Trophoblast cell (in vitro differentiated cells and primary cell): ENCODE measurements at regions not wholly inside any gene's neighbourhood (a gene's known extent, or its start where the extent isn't known, plus 50 kb on each side); places are given as distances from the start of the nearest gene placed in this dataset.

Experiments used
- DNase-seq, 2 donors: peaks; one replicate each; pipeline ENCODE4 v3.0.0-alpha.2; 2016
- H2AFZ ChIP-seq: 2 replicates; pipeline ENCODE4 v1.6.1; 2013; ENCODE audit warnings: low read length, moderate library complexity, mild to moderate bottlenecking; ENCODE audit not compliant: insufficient read depth, poor library complexity
- H2AK5ac ChIP-seq: 2 replicates; pipeline ENCODE4 v1.6.1; 2013; ENCODE audit warnings: mild to moderate bottlenecking, low read length
- H2BK120ac ChIP-seq: 2 replicates; pipeline ENCODE4 v1.6.1; 2013; ENCODE audit warnings: low read length, mild to moderate bottlenecking, moderate library complexity; ENCODE audit not compliant: insufficient read depth, poor library complexity
- H2BK12ac ChIP-seq: 2 replicates; pipeline ENCODE4 v1.6.1; 2013; ENCODE audit warnings: mild to moderate bottlenecking, low read length, moderate library complexity
- H2BK5ac ChIP-seq: 2 replicates; pipeline ENCODE4 v1.6.1; 2013; ENCODE audit warnings: low read length, low read depth, moderate library complexity, mild to moderate bottlenecking; ENCODE audit not compliant: poor library complexity
- H3K14ac ChIP-seq: 2 replicates; pipeline ENCODE4 v1.6.1; 2013; ENCODE audit warnings: mild to moderate bottlenecking, low read length
- H3K18ac ChIP-seq: 2 replicates; pipeline ENCODE4 v1.6.1; 2013; ENCODE audit warnings: mild to moderate bottlenecking, low read length
- H3K23ac ChIP-seq: 2 replicates; pipeline ENCODE4 v1.6.1; 2013; ENCODE audit warnings: low read length
- H3K27ac ChIP-seq: 2 replicates; pipeline ENCODE4 v1.5.1; 2013; ENCODE audit warnings: low read depth, mild to moderate bottlenecking, inconsistent platforms, low read length, moderate library complexity
- H3K27me3 ChIP-seq: 2 replicates; pipeline ENCODE4 v1.6.1; 2013; ENCODE audit warnings: inconsistent platforms, mild to moderate bottlenecking, low read length, moderate library complexity; ENCODE audit not compliant: insufficient read depth
- H3K36me3 ChIP-seq, 2 experiments: 1 replicate in 1 of 2; 2 replicates in 1 of 2; pipeline ENCODE4 v1.6.1; 2013; ENCODE audit warnings: low read length in 2 of 2, mild to moderate bottlenecking in 2 of 2, moderate library complexity in 1 of 2; ENCODE audit not compliant: insufficient read depth in 2 of 2, control insufficient read depth in 1 of 2
- H3K4ac ChIP-seq: 2 replicates; pipeline ENCODE4 v1.6.1; 2013; ENCODE audit warnings: low read depth, mild to moderate bottlenecking, low read length, moderate library complexity
- H3K4me1 ChIP-seq, 2 experiments: 1 replicate in 1 of 2; 2 replicates in 1 of 2; pipeline ENCODE4 v1.6.1; 2013; ENCODE audit warnings: low read length in 2 of 2, mild to moderate bottlenecking in 2 of 2, moderate library complexity in 1 of 2; ENCODE audit not compliant: insufficient read depth in 2 of 2, control insufficient read depth in 1 of 2
- H3K4me2 ChIP-seq: 2 replicates; pipeline ENCODE4 v1.6.1; 2013; ENCODE audit warnings: inconsistent platforms, mild to moderate bottlenecking, low read length, moderate library complexity
- H3K4me3 ChIP-seq: 2 replicates; pipeline ENCODE4 v1.5.1; 2013; ENCODE audit warnings: mild to moderate bottlenecking, low read depth, low read length, inconsistent platforms
- H3K79me1 ChIP-seq: one replicate; pipeline ENCODE4 v1.6.1; 2013; ENCODE audit warnings: low read length
- H3K79me2 ChIP-seq: 2 replicates; pipeline ENCODE4 v1.6.1; 2013; ENCODE audit warnings: low read length, mild to moderate bottlenecking; ENCODE audit not compliant: control insufficient read depth, insufficient read depth, poor library complexity
- H3K9ac ChIP-seq: 2 replicates; pipeline ENCODE4 v1.6.1; 2013; ENCODE audit warnings: mild to moderate bottlenecking, low read length
- H3K9me3 ChIP-seq: 2 replicates; pipeline ENCODE4 v1.6.1; 2013; ENCODE audit warnings: low read depth, mild to moderate bottlenecking, control low read depth, inconsistent platforms, low read length; ENCODE audit not compliant: insufficient read depth
- H4K12ac ChIP-seq: 2 replicates; pipeline ENCODE4 v1.6.1; 2013; ENCODE audit warnings: low read depth, mild to moderate bottlenecking, low read length, moderate library complexity
- H4K8ac ChIP-seq: 2 replicates; pipeline ENCODE4 v1.6.1; 2013; ENCODE audit warnings: low read depth, mild to moderate bottlenecking, low read length, moderate library complexity
- H4K91ac ChIP-seq: one replicate; pipeline ENCODE4 v1.6.1; 2013; ENCODE audit warnings: low read depth, mild to moderate bottlenecking, low read length, moderate library complexity
- WGBS: extraction: QIAGEN DNeasy Blood & Tissue Kit; methylation state at CpG from one replicate; pipeline ENCODE4 v1.1.7; 2013; ENCODE audit warnings: missing lambda C conversion rate; ENCODE audit not compliant: insufficient read length, insufficient coverage; ENCODE audit errors: extremely low coverage; 5-methylcytosine and 5-hydroxymethylcytosine counted together

DNA sequence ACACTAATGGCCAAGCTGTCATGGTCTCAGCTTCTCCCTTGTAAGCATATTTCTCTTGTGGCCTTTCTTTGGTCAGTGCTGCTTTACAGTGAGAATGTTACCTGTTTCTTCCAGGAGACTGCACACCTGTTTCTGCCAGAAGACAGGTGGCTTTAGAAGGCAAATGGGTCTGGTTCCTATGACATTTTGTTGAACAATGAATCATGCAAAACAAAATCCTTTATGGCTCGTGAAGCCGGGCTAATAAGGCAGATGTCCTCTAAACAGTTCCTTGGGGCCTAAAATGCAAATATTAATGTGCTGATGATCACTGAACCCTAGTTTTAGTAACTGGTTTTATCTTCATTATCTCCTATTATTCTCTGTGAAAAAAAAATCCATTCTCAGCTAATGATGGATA lies 927.6 kb downstream of the GALC start:
- Histone ChIP-seq H3K79me2 (no peaks in the 10 kb centered on the region), H4K8ac (no peak overlapping the region), H4K91ac (no peak overlapping the region), H3K36me3 (no peaks in the 10 kb centered on the region), H2BK120ac (no peak overlapping the region), H3K18ac (no peak overlapping the region), H2BK12ac (no peak overlapping the region), H3K4ac (no peak overlapping the region), H3K27me3 (no peaks in the 10 kb centered on the region), H3K4me1 (no peaks in the 10 kb centered on the region), H3K4me3 (no peak overlapping the region), H3K9ac (no peak overlapping the region), H3K27ac (no peak overlapping the region), H3K14ac (no peak overlapping the region), H2AFZ (no peak overlapping the region), H2BK5ac (no peak overlapping the region), H3K79me1 (no peaks in the 10 kb centered on the region), H2AK5ac (no peak overlapping the region), H3K23ac (no peak overlapping the region), H3K9me3 (no peaks in the 10 kb centered on the region), H3K4me2 (no peak overlapping the region), H4K12ac (no peak overlapping the region)
- no peak for DNase-seq
- WGBS: no CpG with 5 or more reads among the region's 2 CpGs

DNA sequence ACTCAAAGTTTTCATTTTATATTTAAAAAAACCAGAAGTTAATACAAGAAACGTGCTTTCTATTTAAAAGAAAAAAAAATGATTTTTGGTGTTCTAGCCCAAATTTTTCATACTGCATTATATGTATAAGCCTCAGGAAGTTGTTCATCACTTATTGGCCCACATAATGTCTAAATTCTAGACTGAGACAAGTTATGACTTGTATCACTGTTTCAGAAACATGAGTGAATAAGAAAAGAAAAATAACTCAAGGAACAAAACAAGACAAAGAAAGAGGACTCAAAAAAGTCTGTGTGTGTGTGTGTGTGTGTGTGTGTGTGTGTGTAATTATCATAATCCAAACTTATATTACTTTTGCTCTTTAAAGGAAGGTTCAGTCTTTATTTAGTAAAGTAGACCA lies 929.8 kb downstream of the GALC start:
- H3K18ac ChIP-seq: no peak overlapping the region

DNA sequence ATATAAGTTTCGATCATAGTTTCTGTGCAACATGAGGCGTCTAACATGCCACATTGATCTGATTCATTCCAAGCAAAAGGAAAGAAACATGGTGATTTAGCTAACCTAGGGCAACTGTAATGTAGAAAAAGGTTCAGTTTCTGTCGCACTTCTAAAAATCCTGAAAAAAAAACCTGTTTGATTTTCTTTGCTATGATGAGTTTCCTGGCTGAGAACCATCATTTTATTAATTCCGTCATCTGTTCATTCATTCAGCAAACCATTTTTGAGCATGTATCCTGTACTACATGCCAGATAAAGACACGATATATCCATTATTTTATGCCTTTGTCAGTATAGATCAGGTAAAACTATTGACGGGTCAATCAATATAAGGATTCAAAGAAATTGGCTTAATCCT lies 932.6 kb downstream of the GALC start:
- Histone ChIP-seq H3K23ac (no peak overlapping the region), H2BK12ac (no peak overlapping the region), H2BK120ac (no peak overlapping the region), H2BK5ac (no peak overlapping the region), H4K12ac (no peak overlapping the region), H3K14ac (no peak overlapping the region), H4K8ac (no peak overlapping the region), H2AK5ac (no peak overlapping the region), H3K4me2 (no peak overlapping the region), H3K27ac (no peak overlapping the region), H4K91ac (no peak overlapping the region), H3K4ac (no peak overlapping the region), H3K18ac (no peak overlapping the region), H3K4me1 (no peaks in the 10 kb centered on the region), H3K9me3 (no peaks in the 10 kb centered on the region), H3K79me2 (no peaks in the 10 kb centered on the region), H3K27me3 (no peaks in the 10 kb centered on the region), H3K36me3 (no peaks in the 10 kb centered on the region), H2AFZ (no peak overlapping the region), H3K4me3 (no peak overlapping the region), H3K79me1 (no peaks in the 10 kb centered on the region), H3K9ac (no peak overlapping the region)
- WGBS: no CpG with 5 or more reads among the region's 6 CpGs
- no peak for DNase-seq

More for the DNA sequence above, 929.8 kb downstream of the GALC start:
- Histone ChIP-seq H3K36me3 (no peaks in the 10 kb centered on the region), H3K27me3 (no peaks in the 10 kb centered on the region), H2BK5ac (no peak overlapping the region), H3K4me2 (no peak overlapping the region), H3K14ac (no peak overlapping the region), H3K27ac (no peak overlapping the region), H3K79me2 (no peaks in the 10 kb centered on the region), H4K91ac (no peak overlapping the region), H3K9me3 (no peaks in the 10 kb centered on the region), H3K9ac (no peak overlapping the region), H4K12ac (no peak overlapping the region), H2BK120ac (no peak overlapping the region), H2BK12ac (no peak overlapping the region), H3K4ac (no peak overlapping the region), H3K23ac (no peak overlapping the region), H4K8ac (no peak overlapping the region), H2AFZ (no peak overlapping the region), H2AK5ac (no peak overlapping the region), H3K4me3 (no peak overlapping the region), H3K4me1 (no peaks in the 10 kb centered on the region), H3K79me1 (no peaks in the 10 kb centered on the region)
- no peak for DNase-seq
- WGBS: no CpG with 5 or more reads among the region's 1 CpG

DNA sequence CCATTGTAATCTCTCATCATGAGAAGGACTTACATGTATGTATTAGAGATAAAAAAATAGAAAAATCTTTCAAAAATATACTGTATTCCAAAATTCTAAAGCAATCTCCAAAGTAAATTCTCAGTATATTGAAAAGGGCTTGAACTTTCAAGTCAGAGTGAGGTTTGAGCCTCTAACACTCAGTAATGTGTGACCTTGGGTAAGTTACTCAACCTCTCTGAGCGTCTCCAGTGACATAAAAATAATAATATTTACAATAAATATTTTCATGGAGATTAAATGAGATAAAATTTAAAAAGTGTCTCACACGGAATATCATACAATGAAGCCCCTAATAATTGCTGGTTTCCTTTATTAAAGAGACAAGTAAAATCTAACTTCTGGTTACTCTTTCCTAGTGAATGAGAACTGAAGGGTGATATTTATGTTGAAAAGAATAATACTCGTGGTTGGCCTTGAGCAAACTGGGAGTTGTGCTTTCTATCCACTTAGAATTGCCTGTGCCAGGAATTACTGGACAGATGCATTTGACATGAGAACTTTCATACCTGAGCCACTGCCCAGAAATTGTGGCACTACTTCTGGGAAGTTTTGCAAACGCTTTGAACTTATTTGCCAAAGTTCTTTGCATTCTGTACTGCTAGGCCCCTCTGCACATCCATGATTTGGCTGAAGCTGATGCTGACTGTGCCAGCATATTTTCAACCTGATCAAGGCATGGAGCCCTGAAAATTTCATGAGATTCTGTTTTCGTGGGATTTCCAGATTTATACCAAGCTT lies 933.7 kb downstream of the GALC start:
- no peak overlapping the region for H3K4ac ChIP-seq
- no peak overlapping the region for H2AK5ac ChIP-seq
- H3K14ac ChIP-seq: no peak overlapping the region
- H3K79me2 ChIP-seq: no peaks in the 10 kb centered on the region
- no peaks in the 10 kb centered on the region for H3K9me3 ChIP-seq
- no peak overlapping the region for H3K18ac ChIP-seq
- no peak overlapping the region for H3K4me2 ChIP-seq
- H3K9ac ChIP-seq: no peak overlapping the region
- no peak overlapping the region for H3K27ac ChIP-seq
- no peak overlapping the region for H2BK12ac ChIP-seq
- H3K4me3 ChIP-seq: no peak overlapping the region
- no peaks in the 10 kb centered on the region for H3K79me1 ChIP-seq
- no peaks in the 10 kb centered on the region for H3K27me3 ChIP-seq
- H4K8ac ChIP-seq: no peak overlapping the region
- H3K36me3 ChIP-seq: no peaks in the 10 kb centered on the region
- H3K4me1 ChIP-seq: no peaks in the 10 kb centered on the region
- WGBS: no CpG with 5 or more reads among the region's 5 CpGs
- H2AFZ ChIP-seq: no peak overlapping the region
- DNase-seq: no peak
- H2BK5ac ChIP-seq: no peak overlapping the region
- no peak overlapping the region for H2BK120ac ChIP-seq
- no peak overlapping the region for H4K12ac ChIP-seq
- H3K23ac ChIP-seq: no peak overlapping the region
- H4K91ac ChIP-seq: no peak overlapping the region
